H9 (cell line): ENCODE measurements at regions not wholly inside any gene's neighbourhood (a gene's known extent, or its start where the extent isn't known, plus 50 kb on each side); places are given as distances from the start of the nearest gene placed in this dataset.

Experiments used
- DNase-seq: peaks from one replicate; pipeline ENCODE4 v3.0.0-alpha.2; 2017
- H2AFZ ChIP-seq: one replicate; pipeline ENCODE4 v1.6.1; 2013; ENCODE audit warnings: mild to moderate bottlenecking, low read length, control low read depth, moderate library complexity
- H2AK5ac ChIP-seq: 2 replicates; pipeline ENCODE4 v1.6.1; 2013; ENCODE audit warnings: low read length, control low read depth, mixed read lengths; ENCODE audit not compliant: insufficient read length
- H2BK120ac ChIP-seq: one replicate; pipeline ENCODE4 v1.6.1; 2013; ENCODE audit warnings: low read depth, mild to moderate bottlenecking, low read length, control low read depth, inconsistent platforms; ENCODE audit not compliant: poor library complexity, severe bottlenecking
- H2BK12ac ChIP-seq: 2 replicates; pipeline ENCODE4 v1.6.1; 2013; ENCODE audit warnings: low read length, control low read depth, mixed read lengths, low read depth; ENCODE audit not compliant: insufficient read length
- H2BK15ac ChIP-seq: 2 replicates; pipeline ENCODE4 v1.6.1; 2013; ENCODE audit warnings: low read depth, low read length, control low read depth
- H2BK20ac ChIP-seq: one replicate; pipeline ENCODE4 v1.6.1; 2013; ENCODE audit warnings: low read depth, mild to moderate bottlenecking, low read length, control low read depth, inconsistent platforms; ENCODE audit not compliant: poor library complexity, severe bottlenecking
- H2BK5ac ChIP-seq: 2 replicates; pipeline ENCODE4 v1.6.1; 2013; ENCODE audit warnings: low read length, control low read depth, mixed read lengths; ENCODE audit not compliant: insufficient read length
- H3K14ac ChIP-seq: 2 replicates; pipeline ENCODE4 v1.6.1; 2013; ENCODE audit warnings: low read length, control low read depth; ENCODE audit not compliant: insufficient read depth
- H3K18ac ChIP-seq: 2 replicates; pipeline ENCODE4 v1.6.1; 2013; ENCODE audit warnings: low read depth, mild to moderate bottlenecking, mixed read lengths, low read length, control low read depth; ENCODE audit not compliant: insufficient read length
- H3K23ac ChIP-seq: 2 replicates; pipeline ENCODE4 v1.6.1; 2013; ENCODE audit warnings: low read length, control low read depth, mixed read lengths, low read depth; ENCODE audit not compliant: insufficient read length
- H3K23me2 ChIP-seq: 2 replicates; pipeline ENCODE4 v1.6.1; 2013; ENCODE audit warnings: low read depth, mild to moderate bottlenecking, mixed read lengths, low read length, control low read depth; ENCODE audit not compliant: insufficient read length, poor library complexity, severe bottlenecking
- H3K27ac ChIP-seq: 2 replicates; pipeline ENCODE4 v1.5.1; 2013; ENCODE audit warnings: low read length, control low read depth, mixed read lengths, low read depth; ENCODE audit not compliant: insufficient read length
- H3K27me3 ChIP-seq: 2 replicates; pipeline ENCODE4 v1.6.1; 2013; ENCODE audit warnings: low read length, control low read depth, inconsistent platforms; ENCODE audit not compliant: insufficient read depth
- H3K4ac ChIP-seq: 2 replicates; pipeline ENCODE4 v1.6.1; 2013; ENCODE audit warnings: low read depth, mild to moderate bottlenecking, control low read depth, inconsistent platforms, low read length, moderate library complexity
- H3K4me1 ChIP-seq: 2 replicates; pipeline ENCODE4 v1.6.1; 2013; ENCODE audit warnings: low read length, control low read depth, inconsistent platforms; ENCODE audit not compliant: insufficient read depth
- H3K4me2 ChIP-seq: 2 replicates; pipeline ENCODE4 v1.6.1; 2013; ENCODE audit warnings: low read length, control low read depth, mixed read lengths; ENCODE audit not compliant: insufficient read length, insufficient read depth
- H3K56ac ChIP-seq: 2 replicates; pipeline ENCODE4 v1.6.1; 2013; ENCODE audit warnings: low read depth, mild to moderate bottlenecking, mixed read lengths, low read length, control low read depth; ENCODE audit not compliant: insufficient read length
- H3K79me1 ChIP-seq: 2 replicates; pipeline ENCODE4 v1.6.1; 2013; ENCODE audit warnings: low read depth, mild to moderate bottlenecking, moderate library complexity, low read length, control low read depth, inconsistent platforms; ENCODE audit not compliant: insufficient read depth, poor library complexity, severe bottlenecking
- H3K79me2 ChIP-seq: 2 replicates; pipeline ENCODE4 v1.6.1; 2013; ENCODE audit warnings: low read length, control low read depth, inconsistent platforms; ENCODE audit not compliant: insufficient read depth
- H3K9ac ChIP-seq: 2 replicates; pipeline ENCODE4 v1.6.1; 2013; ENCODE audit warnings: low read length, control low read depth, mixed read lengths; ENCODE audit not compliant: insufficient read length; ENCODE audit errors: extremely low read depth
- H3K9me3 ChIP-seq: one replicate; pipeline ENCODE4 v1.6.1; 2013; ENCODE audit warnings: low read depth, low read length, inconsistent platforms; ENCODE audit not compliant: control insufficient read depth
- H3T11ph ChIP-seq: one replicate; pipeline ENCODE4 v1.6.1; 2013; ENCODE audit warnings: mild to moderate bottlenecking, low read length, control low read depth, inconsistent platforms
- H4K20me1 ChIP-seq: one replicate; pipeline ENCODE4 v1.6.1; 2013; ENCODE audit not compliant: control insufficient read depth, insufficient read length, insufficient read depth
- H4K5ac ChIP-seq: 2 replicates; pipeline ENCODE4 v1.6.1; 2013; ENCODE audit warnings: low read depth, mild to moderate bottlenecking, mixed read lengths, low read length, control low read depth; ENCODE audit not compliant: insufficient read length
- H4K8ac ChIP-seq: replicated peaks from 2 replicates; pipeline ENCODE4 v1.6.1; 2013; ENCODE audit warnings: low read length, control low read depth, mixed read lengths, low read depth; ENCODE audit not compliant: insufficient read length
- H4K91ac ChIP-seq: 2 replicates; pipeline ENCODE4 v1.6.1; 2013; ENCODE audit warnings: low read depth, mild to moderate bottlenecking, moderate library complexity, mixed read lengths, low read length, control low read depth; ENCODE audit not compliant: insufficient read length
- H3K27ac Mint-ChIP-seq, 3 experiments: 2 replicates in 2 of 3; 3 replicates in 1 of 3; pipeline ENCODE4 v1.8.0; 2020 to 2021; ENCODE audit warnings: mixed read lengths in 3 of 3, mild to moderate bottlenecking in 1 of 3, moderate library complexity in 1 of 3
- H3K27me3 Mint-ChIP-seq: 2 replicates; pipeline ENCODE4 v1.8.0; 2021; ENCODE audit warnings: low read depth, mild to moderate bottlenecking, moderate library complexity, mixed read lengths
- H3K36me3 Mint-ChIP-seq, 3 experiments: 2 replicates in 2 of 3; 3 replicates in 1 of 3; pipeline ENCODE4 v1.8.0; 2020 to 2021; ENCODE audit warnings: low read depth in 3 of 3, mixed read lengths in 3 of 3; ENCODE audit not compliant: insufficient read depth in 1 of 3
- H3K4me1 Mint-ChIP-seq, 2 experiments: 2 replicates each; pipeline ENCODE4 v1.8.0; 2020; ENCODE audit warnings: mixed read lengths in 2 of 2
- H3K4me3 Mint-ChIP-seq, 2 experiments: 2 replicates in 1 of 2; 3 replicates in 1 of 2; pipeline ENCODE4 v1.8.0; 2020 to 2021; ENCODE audit warnings: mild to moderate bottlenecking in 2 of 2, mixed read lengths in 2 of 2, moderate library complexity in 1 of 2
- H3K9me3 Mint-ChIP-seq, 2 experiments: 2 replicates in 1 of 2; 3 replicates in 1 of 2; pipeline ENCODE4 v1.8.0; 2020; ENCODE audit warnings: mild to moderate bottlenecking in 2 of 2, mixed read lengths in 2 of 2, moderate library complexity in 1 of 2
- WGBS: extraction: QIAGEN DNeasy Blood & Tissue Kit; methylation state at CpG from one replicate; pipeline ENCODE4 v1.1.7; 2013; ENCODE audit warnings: missing lambda C conversion rate, low lambda C conversion rate, mixed read lengths; ENCODE audit not compliant: insufficient read length; ENCODE audit errors: extremely low coverage; 5-methylcytosine and 5-hydroxymethylcytosine counted together
- TF ChIP-seq, protein P1 (sequence below): fragments of 200-600 bp; sonication (generic); conservative IDR thresholded peaks from 3 replicates; pipeline ENCODE4 v1.8.0; 2021; ENCODE audit warnings: antibody characterized with exemption, mild to moderate bottlenecking

DNA sequence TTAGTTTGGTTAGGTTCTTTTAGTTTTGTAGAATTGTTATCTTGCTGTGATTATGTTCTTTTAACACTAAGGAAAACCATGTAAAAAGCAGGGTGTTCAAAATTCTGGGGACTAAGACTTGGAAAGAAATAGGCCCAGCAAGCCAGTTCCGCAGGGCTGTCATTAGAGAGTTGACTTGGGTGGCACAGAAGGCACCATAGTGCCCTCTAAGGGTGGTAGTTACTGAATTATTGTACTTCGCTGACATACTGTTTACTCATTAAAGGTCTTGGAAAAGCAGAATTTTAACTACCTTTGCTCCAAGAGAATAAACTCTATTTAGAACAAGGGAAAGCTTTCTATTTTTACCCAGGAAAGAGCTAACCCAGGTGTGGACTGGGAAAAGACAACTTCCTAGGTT is 86.5 kb downstream of the OTUD1 start:
- Histone ChIP-seq H2BK12ac (no peak overlapping the region), H3K23me2 (no peaks in the 10 kb centered on the region), H3T11ph (no peak overlapping the region), H4K5ac (no peak overlapping the region), H2AFZ (no peak overlapping the region), H3K27ac (no peak overlapping the region), H3K18ac (no peak overlapping the region), H4K8ac (no peak overlapping the region), H3K27me3 (no peaks in the 10 kb centered on the region), H3K9ac (no peak overlapping the region), H3K9me3 (no peaks in the 10 kb centered on the region), H4K20me1 (no peaks in the 10 kb centered on the region), H2BK5ac (no peak overlapping the region), H3K14ac (no peak overlapping the region), H2BK15ac (no peak overlapping the region), H3K4ac (no peak overlapping the region), H3K23ac (no peak overlapping the region), H2BK20ac (no peak overlapping the region), H3K4me1 (no peaks in the 10 kb centered on the region), H3K79me1 (no peaks in the 10 kb centered on the region), H3K56ac (no peak overlapping the region), H4K91ac (no peak overlapping the region), H2BK120ac (no peak overlapping the region), H2AK5ac (no peak overlapping the region), H3K79me2 (no peaks in the 10 kb centered on the region), H3K4me2 (no peak overlapping the region)
- H3K27me3 Mint-ChIP-seq = peaks cover 3% of the 10 kb centered on the region
- WGBS = no CpG with 5 or more reads among the region's 2 CpGs
- TF ChIP-seq, protein P1, sequence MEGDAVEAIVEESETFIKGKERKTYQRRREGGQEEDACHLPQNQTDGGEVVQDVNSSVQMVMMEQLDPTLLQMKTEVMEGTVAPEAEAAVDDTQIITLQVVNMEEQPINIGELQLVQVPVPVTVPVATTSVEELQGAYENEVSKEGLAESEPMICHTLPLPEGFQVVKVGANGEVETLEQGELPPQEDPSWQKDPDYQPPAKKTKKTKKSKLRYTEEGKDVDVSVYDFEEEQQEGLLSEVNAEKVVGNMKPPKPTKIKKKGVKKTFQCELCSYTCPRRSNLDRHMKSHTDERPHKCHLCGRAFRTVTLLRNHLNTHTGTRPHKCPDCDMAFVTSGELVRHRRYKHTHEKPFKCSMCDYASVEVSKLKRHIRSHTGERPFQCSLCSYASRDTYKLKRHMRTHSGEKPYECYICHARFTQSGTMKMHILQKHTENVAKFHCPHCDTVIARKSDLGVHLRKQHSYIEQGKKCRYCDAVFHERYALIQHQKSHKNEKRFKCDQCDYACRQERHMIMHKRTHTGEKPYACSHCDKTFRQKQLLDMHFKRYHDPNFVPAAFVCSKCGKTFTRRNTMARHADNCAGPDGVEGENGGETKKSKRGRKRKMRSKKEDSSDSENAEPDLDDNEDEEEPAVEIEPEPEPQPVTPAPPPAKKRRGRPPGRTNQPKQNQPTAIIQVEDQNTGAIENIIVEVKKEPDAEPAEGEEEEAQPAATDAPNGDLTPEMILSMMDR = peak; percentile 43; the same call in 2 of the 3 replicates
- H3K4me1 Mint-ChIP-seq = no peaks in the 10 kb centered on the region
- DNase-seq = no peak
- H3K27ac Mint-ChIP-seq = no peak overlapping the region
- H3K9me3 Mint-ChIP-seq = no peaks in the 10 kb centered on the region; a peak in 2 of 5 replicates
- H3K36me3 Mint-ChIP-seq = no peaks in the 10 kb centered on the region
- H3K4me3 Mint-ChIP-seq = no peak overlapping the region
